Osteocyte (in vitro differentiated cells): ENCODE measurements at regions not wholly inside any gene's neighbourhood (a gene's known extent, or its start where the extent isn't known, plus 50 kb on each side); places are given as distances from the start of the nearest gene placed in this dataset.

Source experiments
- DNase-seq: peaks from one replicate; pipeline ENCODE4 v3.0.0; 2021; ENCODE audit warnings: mixed read lengths; ENCODE audit not compliant: unreplicated experiment; ENCODE audit errors: extremely low spot score
- H3K27ac Mint-ChIP-seq: one replicate; pipeline ENCODE4 v1.8.0; 2021; ENCODE audit warnings: mild to moderate bottlenecking, mixed read lengths; ENCODE audit not compliant: unreplicated experiment
- H3K27me3 Mint-ChIP-seq: one replicate; pipeline ENCODE4 v1.8.0; 2021; ENCODE audit warnings: mixed read lengths; ENCODE audit not compliant: unreplicated experiment
- H3K36me3 Mint-ChIP-seq: one replicate; pipeline ENCODE4 v1.8.0; 2021; ENCODE audit warnings: mixed read lengths; ENCODE audit not compliant: unreplicated experiment
- H3K4me1 Mint-ChIP-seq: one replicate; pipeline ENCODE4 v1.8.0; 2021; ENCODE audit warnings: mixed read lengths; ENCODE audit not compliant: unreplicated experiment
- H3K4me3 Mint-ChIP-seq: one replicate; pipeline ENCODE4 v1.8.0; 2021; ENCODE audit warnings: mild to moderate bottlenecking, moderate library complexity, mixed read lengths; ENCODE audit not compliant: unreplicated experiment
- H3K9me3 Mint-ChIP-seq: one replicate; pipeline ENCODE4 v1.8.0; 2021; ENCODE audit warnings: mixed read lengths; ENCODE audit not compliant: unreplicated experiment
- TF ChIP-seq, protein P1 (sequence below): fragments of 200-600 bp; sonication (generic); IDR thresholded peaks from 2 replicates; pipeline ENCODE4 v1.5.0; 2021; ENCODE audit warnings: antibody characterized with exemption, mild to moderate bottlenecking, moderate library complexity

DNA sequence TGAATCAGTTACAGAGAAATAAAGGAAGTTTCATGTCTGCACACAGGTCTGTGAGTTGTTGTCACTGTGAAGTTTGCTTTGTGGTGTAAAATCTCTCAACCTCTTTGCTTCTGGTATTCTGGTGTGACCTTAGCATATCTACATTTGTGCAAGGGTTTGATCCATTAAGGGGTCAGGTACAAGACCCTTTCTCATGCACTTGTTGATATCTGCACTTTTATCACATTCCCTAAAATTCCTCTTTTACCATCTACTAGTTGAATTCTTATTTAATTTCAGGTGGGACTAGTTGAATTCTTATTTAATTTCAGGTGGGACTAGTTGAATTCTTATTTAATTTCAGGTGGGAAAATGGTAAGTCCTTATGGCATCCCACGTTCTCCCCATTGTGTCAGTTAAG lies 306.7 kb upstream of the ZNF608 start:
- TF ChIP-seq, protein P1, sequence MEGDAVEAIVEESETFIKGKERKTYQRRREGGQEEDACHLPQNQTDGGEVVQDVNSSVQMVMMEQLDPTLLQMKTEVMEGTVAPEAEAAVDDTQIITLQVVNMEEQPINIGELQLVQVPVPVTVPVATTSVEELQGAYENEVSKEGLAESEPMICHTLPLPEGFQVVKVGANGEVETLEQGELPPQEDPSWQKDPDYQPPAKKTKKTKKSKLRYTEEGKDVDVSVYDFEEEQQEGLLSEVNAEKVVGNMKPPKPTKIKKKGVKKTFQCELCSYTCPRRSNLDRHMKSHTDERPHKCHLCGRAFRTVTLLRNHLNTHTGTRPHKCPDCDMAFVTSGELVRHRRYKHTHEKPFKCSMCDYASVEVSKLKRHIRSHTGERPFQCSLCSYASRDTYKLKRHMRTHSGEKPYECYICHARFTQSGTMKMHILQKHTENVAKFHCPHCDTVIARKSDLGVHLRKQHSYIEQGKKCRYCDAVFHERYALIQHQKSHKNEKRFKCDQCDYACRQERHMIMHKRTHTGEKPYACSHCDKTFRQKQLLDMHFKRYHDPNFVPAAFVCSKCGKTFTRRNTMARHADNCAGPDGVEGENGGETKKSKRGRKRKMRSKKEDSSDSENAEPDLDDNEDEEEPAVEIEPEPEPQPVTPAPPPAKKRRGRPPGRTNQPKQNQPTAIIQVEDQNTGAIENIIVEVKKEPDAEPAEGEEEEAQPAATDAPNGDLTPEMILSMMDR, result no peak
- H3K27me3 Mint-ChIP-seq, result no peaks in the 10 kb centered on the region
- no peaks in the 10 kb centered on the region for H3K9me3 Mint-ChIP-seq
- H3K4me1 Mint-ChIP-seq, result peaks cover 35% of the 10 kb centered on the region
- H3K27ac Mint-ChIP-seq, result no peak overlapping the region
- no peaks in the 10 kb centered on the region for H3K36me3 Mint-ChIP-seq
- no peak overlapping the region for H3K4me3 Mint-ChIP-seq
- DNase-seq, result no peak

DNA sequence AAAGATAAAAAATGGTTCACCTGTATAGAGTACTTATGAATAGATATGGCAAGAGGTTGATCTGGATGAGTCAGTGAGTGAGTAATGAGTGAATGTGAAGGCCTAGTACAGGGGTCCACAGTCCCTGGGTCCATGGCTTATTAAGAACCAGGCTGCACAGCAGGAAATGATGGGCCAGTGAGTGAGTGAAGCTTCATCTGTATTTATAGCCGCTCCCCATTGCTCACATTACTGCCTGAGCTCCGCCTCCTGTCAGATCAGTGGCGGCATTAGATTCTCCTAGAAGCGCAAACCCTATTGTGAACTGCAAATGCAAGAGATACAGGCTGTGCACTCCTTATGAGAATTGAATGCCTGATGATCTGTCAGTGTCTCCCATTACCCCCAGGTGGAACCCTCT lies 307.7 kb upstream of the ZNF608 start:
- DNase-seq, result no peak
- TF ChIP-seq, protein P1, result no peak
- no peaks in the 10 kb centered on the region for H3K36me3 Mint-ChIP-seq
- H3K9me3 Mint-ChIP-seq, result no peaks in the 10 kb centered on the region
- peaks cover 37% of the 10 kb centered on the region for H3K4me1 Mint-ChIP-seq
- no peak overlapping the region for H3K4me3 Mint-ChIP-seq
- H3K27me3 Mint-ChIP-seq, result no peaks in the 10 kb centered on the region
- no peak overlapping the region for H3K27ac Mint-ChIP-seq

DNA sequence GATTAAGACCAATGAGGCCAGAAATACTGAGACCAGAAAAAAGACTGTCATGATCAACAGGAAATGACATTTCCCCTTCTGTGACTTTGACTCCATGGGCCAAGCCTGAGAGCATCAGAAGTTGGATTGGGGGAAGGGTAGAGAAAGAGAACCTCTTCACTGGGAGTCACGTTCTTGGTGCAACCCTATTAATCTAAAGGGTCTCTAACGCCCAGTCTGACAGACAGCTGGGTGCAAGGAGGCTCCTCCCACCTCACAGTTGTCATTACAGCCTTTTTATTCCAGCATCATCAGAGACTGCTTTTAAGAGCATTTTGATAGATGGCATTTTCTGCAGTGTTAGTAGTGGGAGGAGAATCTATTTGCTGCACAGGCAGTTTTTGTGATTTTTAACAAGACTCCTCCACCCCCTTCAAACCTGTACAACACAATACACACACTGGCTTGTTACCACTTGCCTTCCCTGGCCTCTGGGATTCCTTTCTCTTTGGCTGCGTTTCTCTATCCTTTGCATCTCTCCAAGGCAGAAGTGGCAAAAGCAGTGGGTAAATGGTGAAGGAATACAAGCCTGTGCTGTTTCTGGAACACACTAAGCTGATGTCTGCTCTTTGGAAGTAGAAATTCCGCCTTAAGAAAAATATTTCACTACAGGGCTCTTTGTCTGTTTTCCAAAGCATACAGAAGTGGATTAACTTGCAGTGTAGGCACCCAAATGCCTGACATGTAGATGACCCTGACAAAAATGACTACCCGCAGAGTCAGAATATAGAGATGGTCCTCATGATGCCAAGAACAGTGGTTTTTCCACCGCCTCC lies 310.4 kb upstream of the ZNF608 start:
- H3K4me3 Mint-ChIP-seq, result no peak overlapping the region
- peak overlapping the region; percentile 1 for H3K27ac Mint-ChIP-seq
- no peaks in the 10 kb centered on the region for H3K36me3 Mint-ChIP-seq
- TF ChIP-seq, protein P1, result no peak
- H3K4me1 Mint-ChIP-seq, result peaks cover 37% of the 10 kb centered on the region
- H3K27me3 Mint-ChIP-seq, result no peaks in the 10 kb centered on the region
- no peaks in the 10 kb centered on the region for H3K9me3 Mint-ChIP-seq
- no peak for DNase-seq

DNA sequence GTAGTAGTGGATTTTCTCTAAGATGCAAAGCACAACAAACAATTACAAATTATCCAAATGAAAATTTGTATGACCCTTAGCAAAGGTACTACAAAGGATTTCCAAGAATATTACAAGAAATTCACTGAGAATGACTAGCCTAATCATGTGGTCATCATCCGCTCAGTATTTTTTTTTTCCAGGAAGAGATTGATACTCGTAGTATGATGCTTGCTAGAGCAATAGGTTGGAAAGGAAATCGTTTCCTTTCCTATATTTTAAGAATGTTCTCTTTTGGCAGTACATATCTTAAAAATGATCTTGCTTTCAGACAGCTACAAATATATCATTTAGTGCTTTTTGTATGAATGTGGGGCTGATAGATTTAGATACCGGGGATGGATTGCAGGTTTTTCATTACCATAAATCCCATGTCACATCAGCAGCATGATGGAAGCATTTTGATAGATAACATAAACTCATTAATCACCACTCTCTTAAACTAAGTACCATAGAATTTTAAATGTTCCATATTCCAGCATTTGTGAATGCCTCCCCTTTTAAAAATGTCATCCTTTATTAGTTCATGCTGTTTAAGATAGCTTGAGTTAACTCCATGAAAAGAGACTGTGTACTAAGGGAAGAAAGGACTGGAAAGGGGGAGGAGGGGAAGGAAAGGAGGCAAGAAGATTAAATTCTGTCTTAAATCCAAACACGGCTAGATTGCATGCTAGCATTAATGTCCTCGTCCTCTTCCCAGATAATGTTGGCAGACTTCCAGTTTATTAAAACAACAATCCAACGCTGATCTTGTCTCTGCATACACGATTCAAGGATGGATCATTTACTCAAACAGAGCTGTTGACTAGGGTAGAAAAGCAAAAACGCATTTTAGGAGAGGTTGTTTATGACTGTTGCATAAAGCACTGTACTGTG lies 311.7 kb upstream of the ZNF608 start:
- no peaks in the 10 kb centered on the region for H3K36me3 Mint-ChIP-seq
- TF ChIP-seq, protein P1, result no peak
- no peaks in the 10 kb centered on the region for H3K9me3 Mint-ChIP-seq
- H3K27me3 Mint-ChIP-seq, result no peaks in the 10 kb centered on the region
- DNase-seq, result no peak
- H3K4me1 Mint-ChIP-seq, result peaks cover 37% of the 10 kb centered on the region
- H3K4me3 Mint-ChIP-seq, result peak overlapping the region; percentile 33
- H3K27ac Mint-ChIP-seq, result peak overlapping the region; percentile 82
